Mesothelial cell of epicardium (in vitro differentiated cells): ENCODE measurements at regions not wholly inside any gene's neighbourhood (a gene's known extent, or its start where the extent isn't known, plus 50 kb on each side); places are given as distances from the start of the nearest gene placed in this dataset.

Experiments used
- DNase-seq, 2 experiments: peaks; one replicate each; pipeline ENCODE4 v3.0.0; 2021; ENCODE audit warnings: low spot score in 2 of 2; ENCODE audit not compliant: unreplicated experiment in 2 of 2
- H3K27ac Mint-ChIP-seq: 2 replicates; pipeline ENCODE4 v1.8.0; 2021; ENCODE audit warnings: mixed read lengths
- H3K27me3 Mint-ChIP-seq: 2 replicates; pipeline ENCODE4 v1.8.0; 2021; ENCODE audit warnings: low read depth, mixed read lengths
- H3K36me3 Mint-ChIP-seq: 2 replicates; pipeline ENCODE4 v1.8.0; 2021; ENCODE audit warnings: mixed read lengths
- H3K4me1 Mint-ChIP-seq: 2 replicates; pipeline ENCODE4 v1.8.0; 2021; ENCODE audit warnings: mixed read lengths
- H3K4me3 Mint-ChIP-seq: 2 replicates; pipeline ENCODE4 v1.8.0; 2021; ENCODE audit warnings: mild to moderate bottlenecking, moderate library complexity, mixed read lengths
- H3K9me3 Mint-ChIP-seq: 2 replicates; pipeline ENCODE4 v1.8.0; 2021; ENCODE audit warnings: mixed read lengths
- CTCF ChIP-seq: fragments of 200-600 bp; sonication (generic); IDR thresholded peaks from one replicate; pipeline ENCODE4 v1.5.0; 2021; ENCODE audit warnings: antibody characterized with exemption; ENCODE audit not compliant: unreplicated experiment

GRCh38 chr7:15143936-15144335 is 241.4 kb upstream of the DGKB start:
- Mint-ChIP-seq H3K36me3 (no peaks in the 10 kb centered on the region), H3K9me3 (peaks cover 16% of the 10 kb centered on the region)

GRCh38 chr7:15143121-15143520 is 240.6 kb upstream of the DGKB start:
- Mint-ChIP-seq H3K27me3 (no peaks in the 10 kb centered on the region), H3K4me3 (no peak overlapping the region), H3K27ac (no peak overlapping the region), H3K9me3 (peaks cover 9% of the 10 kb centered on the region), H3K36me3 (no peaks in the 10 kb centered on the region), H3K4me1 (no peaks in the 10 kb centered on the region)
- no peak for TF ChIP-seq CTCF
- no peak for DNase-seq

More at GRCh38 chr7:15143936-15144335, 241.4 kb upstream of the DGKB start:
- Mint-ChIP-seq H3K4me3 (no peak overlapping the region), H3K27ac (no peak overlapping the region), H3K27me3 (no peaks in the 10 kb centered on the region), H3K4me1 (no peaks in the 10 kb centered on the region)
- no peak for TF ChIP-seq CTCF
- DNase-seq: no peak

GRCh38 chr7:15140431-15140830 is 237.9 kb upstream of the DGKB start:
- TF ChIP-seq CTCF: no peak
- H3K27ac Mint-ChIP-seq: no peak overlapping the region
- H3K27me3 Mint-ChIP-seq: no peaks in the 10 kb centered on the region
- peaks cover 7% of the 10 kb centered on the region for H3K9me3 Mint-ChIP-seq
- no peak for DNase-seq
- H3K4me1 Mint-ChIP-seq: no peaks in the 10 kb centered on the region
- H3K36me3 Mint-ChIP-seq: no peaks in the 10 kb centered on the region
- no peak overlapping the region for H3K4me3 Mint-ChIP-seq

- Mint-ChIP-seq H3K4me3 (no peak overlapping the region), H3K27ac (no peak overlapping the region), H3K4me1 (peaks cover 4% of the 10 kb centered on the region), H3K36me3 (no peaks in the 10 kb centered on the region), H3K9me3 (no peaks in the 10 kb centered on the region), H3K27me3 (no peaks in the 10 kb centered on the region)
- TF ChIP-seq CTCF: no peak
- DNase-seq: no peak
These were observed 229.1 kb upstream of the DGKB start for GRCh38 chr7:15131661-15132060.

- Mint-ChIP-seq H3K36me3 (no peaks in the 10 kb centered on the region), H3K4me3 (no peak overlapping the region), H3K9me3 (no peaks in the 10 kb centered on the region), H3K27ac (no peak overlapping the region), H3K27me3 (no peaks in the 10 kb centered on the region), H3K4me1 (peaks cover 8% of the 10 kb centered on the region)
- no peak for DNase-seq
- no peak for TF ChIP-seq CTCF
These were observed 228.4 kb upstream of the DGKB start for GRCh38 chr7:15130666-15131541.
